ENCODE measurements at regions not wholly inside any gene's neighbourhood (a gene's known extent, or its start where the extent isn't known, plus 50 kb on each side); places are given as distances from the start of the nearest gene placed in this dataset.

DNA sequence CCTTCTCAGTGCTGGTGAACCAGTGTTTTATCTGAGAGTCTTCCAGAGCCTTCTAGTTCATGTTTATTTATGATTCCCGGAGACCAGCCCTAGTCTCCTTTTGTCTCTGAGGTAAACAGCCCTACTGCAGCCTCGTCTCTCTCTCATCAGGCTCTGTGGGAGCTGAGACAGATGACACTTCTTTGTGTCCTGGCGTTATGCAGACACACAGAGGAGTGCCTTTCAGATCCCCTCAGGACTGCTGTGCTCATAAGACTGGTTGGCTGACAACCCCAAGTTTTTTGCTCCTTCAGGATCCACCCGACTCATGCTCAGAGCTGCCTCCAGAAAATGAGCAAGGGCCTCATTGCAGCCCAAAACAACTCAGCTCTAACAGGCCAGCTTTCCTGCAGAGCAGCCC, 523.8 kb upstream of the SPHKAP start:
- no peak for DNase-seq (ENCODE audit: low spot score)

DNA sequence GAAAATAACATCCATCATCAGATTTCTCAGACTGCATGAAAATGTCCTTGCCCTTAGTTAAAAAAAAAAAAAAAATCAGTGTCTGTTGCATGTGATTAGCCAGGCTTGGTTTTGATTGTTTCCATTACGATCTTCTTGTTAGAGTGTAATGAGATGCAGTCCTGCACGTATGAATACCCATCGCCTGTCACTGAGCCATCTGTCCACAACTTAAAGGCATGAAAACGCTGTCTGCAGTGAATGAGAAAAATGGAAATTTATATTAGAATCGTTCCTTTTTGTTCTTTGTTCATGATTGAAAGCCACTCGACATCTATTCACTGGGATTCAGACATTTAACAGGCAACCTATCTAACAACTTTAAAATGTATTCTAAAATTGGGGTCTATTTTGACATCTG, 521.7 kb upstream of the SPHKAP start:
- no peak for DNase-seq (ENCODE audit: low spot score)

DNA sequence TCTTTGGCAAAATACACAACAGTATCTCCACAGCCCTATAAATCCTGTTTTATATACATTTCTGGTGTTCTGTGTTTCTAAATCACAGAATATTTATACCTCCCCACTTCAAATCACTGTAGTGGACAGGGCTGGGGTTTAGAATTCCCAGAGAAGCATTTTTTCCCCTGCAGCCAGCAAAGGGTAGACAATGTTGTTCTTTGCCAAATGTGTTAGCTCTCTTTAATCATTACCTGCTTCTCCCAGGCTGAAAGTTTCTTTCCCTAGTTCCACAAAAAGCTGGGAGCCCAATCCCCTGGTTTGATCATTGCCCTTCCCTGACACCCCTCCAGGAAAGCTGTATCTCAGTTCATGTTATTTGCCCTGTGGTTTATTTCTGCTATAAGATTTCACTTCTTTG, 520.0 kb upstream of the SPHKAP start:
- DNase-seq (ENCODE audit: low spot score): no peak

DNA sequence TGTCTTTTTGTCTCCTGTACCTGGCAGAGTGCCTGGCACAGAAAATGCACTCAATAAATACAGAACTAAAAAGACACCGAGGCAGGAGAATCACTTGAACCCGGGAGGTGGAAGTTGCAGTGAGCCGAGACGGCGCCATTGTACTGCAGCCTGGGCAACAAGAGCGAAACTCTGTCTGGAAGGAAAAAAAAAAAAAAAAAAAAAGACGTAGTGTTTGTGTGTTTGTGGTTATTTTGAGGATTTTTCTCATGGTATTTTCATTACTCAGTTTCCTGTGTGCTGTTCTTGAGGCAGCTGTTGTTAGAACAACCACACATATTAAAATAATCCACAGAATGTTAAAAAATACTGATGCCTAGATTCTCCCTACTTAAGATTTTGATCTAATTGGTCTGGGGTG, 519.2 kb upstream of the SPHKAP start:
- peak; percentile 10 for DNase-seq (ENCODE audit: low spot score)

DNA sequence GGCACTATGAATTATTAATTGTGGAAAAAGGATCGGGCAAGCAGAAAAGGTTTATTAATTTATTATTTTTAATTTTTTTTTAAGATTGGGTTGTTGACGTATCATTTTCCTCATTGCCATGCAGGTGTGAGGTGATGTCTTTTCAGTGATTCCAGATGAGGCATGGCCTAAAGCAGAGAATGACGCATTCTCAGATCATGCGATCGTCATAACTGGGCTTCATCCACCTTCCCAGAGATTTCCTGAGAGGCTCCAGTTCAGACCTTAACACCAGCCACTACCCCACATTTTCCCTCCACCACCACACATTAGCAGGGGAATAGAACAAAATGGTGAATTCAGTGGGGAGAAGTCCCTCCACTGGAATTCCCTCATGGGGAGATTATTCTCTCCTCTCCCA, 518.4 kb upstream of the SPHKAP start:
- no peak for DNase-seq (ENCODE audit: low spot score)

DNA sequence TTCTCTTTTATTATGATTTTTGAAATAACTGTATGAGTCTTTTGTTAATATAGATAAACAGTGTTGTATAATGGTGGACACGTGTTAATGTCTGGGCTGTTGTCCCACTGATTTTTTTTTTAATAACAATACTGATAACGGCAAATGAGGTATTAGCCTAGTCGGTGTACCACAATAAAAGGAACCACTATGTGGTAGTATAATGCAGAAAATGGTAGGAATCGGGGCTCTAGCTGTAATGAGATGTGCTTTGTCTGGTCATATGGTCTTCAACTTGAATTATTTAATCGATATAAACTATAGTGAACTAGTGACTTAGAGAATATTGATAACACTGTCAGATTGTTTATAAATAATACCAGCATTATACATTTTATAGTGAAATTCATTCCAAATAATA, 517.9 kb upstream of the SPHKAP start:
- DNase-seq (ENCODE audit: low spot score): peak; percentile 16

DNA sequence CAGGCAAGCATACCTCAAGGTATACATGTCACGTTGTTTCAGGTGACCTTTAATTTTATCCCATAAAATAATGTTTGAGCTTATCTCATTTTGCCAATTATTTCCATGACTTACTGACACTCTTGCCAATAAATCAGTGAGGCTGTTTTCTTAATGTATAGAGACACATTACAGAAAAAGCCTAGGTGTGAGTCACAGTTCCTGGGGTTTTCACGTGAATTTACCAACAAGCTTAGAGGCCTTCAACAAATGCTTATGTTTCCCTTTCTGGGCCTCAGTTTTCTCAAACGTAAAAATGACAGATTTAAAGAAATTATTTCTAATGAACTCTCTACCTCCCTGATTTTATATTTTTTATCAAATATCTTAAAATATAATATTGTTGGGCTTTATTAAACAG, 517.5 kb upstream of the SPHKAP start:
- DNase-seq (ENCODE audit: low spot score): no peak

DNA sequence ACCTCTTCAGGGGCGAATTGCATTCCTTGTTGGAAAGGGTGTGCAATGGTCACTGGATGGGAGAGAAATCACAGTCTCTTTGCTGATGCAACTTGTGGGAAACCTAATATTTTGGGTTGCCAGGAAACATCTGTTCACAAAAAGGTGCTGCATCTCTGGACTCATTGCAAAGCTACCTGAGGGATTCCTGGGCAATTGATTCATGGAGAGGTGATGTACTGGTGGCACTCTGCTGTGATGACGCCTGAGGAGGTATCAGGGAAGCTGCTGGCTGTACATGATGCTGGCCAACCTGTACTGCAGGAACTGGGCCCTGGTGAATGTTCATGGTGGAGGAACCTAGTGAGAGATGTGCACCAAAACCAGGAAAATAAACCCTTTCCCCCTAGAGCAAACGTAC, 516.0 kb upstream of the SPHKAP start:
- no peak for DNase-seq (ENCODE audit: low spot score)

DNA sequence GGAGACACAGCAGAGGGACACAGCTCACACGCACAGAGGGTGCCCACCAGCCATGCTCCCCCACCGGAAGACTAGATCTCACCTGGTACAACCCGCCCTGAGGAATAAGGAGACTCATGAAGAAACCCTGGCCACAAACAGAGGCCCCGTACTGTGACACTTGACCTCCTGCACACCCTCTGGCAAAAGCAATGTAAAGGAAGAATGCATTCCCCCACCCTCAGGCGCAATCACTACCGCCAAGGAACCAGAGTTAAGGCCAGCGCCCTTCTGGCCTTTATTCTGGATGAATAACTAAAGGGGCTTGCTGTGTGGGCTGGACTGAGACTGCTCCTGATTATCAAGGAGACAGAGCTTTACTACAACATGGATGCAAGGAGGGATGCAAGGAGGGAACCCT, 509.2 kb upstream of the SPHKAP start:
- DNase-seq (ENCODE audit: low spot score): no peak

DNA sequence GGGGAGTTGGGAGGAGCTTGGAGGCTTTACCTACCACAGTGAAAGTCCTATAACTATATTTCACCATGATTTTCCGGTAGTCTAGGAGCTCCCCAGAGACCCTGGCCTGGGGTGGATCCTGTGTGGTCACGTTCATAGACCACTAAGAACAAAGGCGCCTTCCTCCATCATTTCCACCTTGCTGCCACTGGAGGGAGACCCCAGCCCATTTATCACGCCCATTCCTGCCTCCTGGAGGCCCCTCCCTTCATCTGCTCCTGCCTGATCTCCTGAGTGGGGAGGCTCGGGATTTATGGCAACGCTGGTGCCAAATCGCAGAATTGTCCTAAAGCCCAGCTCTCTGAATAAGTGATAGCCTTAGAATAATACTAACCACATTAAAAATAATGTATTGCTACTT, 507.6 kb upstream of the SPHKAP start:
- peak; percentile 7 for DNase-seq (ENCODE audit: low spot score)

DNA sequence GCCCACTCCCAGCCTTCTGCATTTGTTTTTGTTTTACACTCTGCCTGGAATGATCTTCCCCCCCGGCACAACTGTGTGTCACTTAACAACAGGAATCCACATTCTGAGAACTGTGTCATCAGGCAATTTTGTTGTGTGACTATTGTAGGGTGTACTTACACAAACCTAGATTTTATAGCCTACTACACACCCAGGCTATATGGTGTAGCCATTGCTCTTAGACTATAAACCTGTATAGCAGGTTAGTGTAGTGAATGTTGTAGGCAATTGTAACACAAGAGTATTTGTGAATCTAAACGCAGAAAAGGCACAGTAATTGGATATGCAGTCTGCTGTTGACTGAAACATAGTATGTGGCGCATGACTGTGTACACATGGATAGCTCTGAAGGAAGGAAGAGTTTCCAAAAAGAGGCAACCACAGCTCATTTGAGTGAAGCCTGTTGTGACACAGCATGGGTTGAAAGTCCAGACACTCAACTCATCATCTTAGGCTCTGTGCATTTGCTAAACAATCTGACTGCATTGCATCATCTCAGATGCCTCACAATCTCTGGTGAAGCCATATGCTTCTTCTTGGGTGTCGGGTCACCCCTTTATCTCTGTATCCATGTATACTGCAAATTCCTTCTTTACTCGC, 506.6 kb upstream of the SPHKAP start:
- DNase-seq (ENCODE audit: low spot score): peak; percentile 24

DNA sequence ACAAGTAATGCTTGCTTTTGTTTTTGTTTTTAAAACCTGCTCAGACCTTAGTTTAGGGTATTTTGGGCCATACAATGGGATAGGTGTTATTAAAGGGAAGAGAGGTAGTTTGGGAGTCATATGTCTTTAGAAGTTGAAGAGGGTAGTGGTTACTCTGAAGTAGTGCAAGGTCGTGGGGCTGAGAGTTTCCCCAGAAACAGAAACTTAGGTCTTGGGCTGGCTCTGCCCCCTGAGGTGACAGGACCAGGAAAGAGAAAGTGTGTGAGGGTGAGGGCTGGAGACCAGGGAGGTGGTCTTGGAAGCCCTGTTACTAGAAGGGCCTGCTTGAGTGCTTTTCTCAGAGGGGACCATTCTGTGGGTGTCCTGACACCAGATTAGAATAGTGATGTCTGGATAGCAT, 500.5 kb upstream of the SPHKAP start:
- no peak for DNase-seq (ENCODE audit: low spot score)

DNA sequence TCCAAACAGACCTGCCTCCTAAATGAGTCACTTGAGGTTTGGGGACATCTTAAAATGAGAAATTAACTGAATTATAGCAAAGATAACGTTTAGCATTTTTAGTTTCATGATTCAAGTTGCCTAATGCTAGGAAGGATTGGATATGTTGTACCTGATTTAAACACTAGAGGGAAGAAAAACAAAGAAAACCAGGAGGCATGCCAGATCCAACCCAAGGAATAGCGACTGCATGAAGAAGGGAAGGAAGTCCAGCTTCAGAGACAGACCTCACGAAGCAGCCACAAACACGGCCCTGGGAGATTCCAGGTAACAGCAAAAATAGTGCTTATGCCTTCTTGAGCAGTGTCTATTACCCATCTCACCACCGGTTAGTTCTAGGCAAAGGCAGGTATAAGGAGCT, 499.9 kb upstream of the SPHKAP start:
- DNase-seq (ENCODE audit: low spot score): peak; percentile 53

DNA sequence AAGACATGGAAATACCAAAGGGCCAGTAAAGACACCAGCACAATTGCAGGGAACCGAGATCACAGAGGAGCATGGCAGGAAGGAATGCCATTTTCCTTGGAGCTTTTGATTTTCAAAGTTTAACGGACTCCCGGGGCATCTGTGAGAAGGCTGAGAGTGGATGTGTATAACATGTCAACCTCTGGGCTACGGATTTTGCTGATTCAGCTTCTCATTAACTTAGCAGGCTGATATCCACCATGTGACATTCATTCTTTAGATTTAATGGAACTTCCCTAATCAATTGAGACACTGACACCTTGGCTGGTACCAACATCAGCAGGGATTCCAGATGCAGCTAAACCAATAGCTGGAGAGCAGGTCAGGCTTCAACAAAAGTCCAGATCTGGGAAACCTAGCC, 496.6 kb upstream of the SPHKAP start:
- DNase-seq (ENCODE audit: low spot score): no peak

DNA sequence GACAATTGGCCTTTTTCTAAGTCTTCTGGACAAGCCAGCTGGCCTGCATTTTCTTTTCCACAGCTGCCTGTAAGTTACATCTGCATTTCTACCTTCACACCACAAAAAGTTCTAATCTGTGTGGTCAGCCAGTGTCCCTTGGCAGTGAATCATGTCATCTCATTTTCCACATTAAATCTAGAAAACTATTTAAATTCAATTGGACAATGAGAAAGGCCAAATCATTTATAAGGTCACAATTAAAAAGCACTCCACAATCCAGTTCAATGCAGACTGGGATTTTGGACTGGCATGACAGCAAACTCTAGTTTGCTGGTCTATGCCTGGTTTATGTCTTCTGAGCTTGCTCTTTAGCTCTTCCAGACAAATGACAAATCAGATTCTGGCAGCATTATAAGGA, 494.2 kb upstream of the SPHKAP start:
- DNase-seq (ENCODE audit: low spot score): peak; percentile 6

DNA sequence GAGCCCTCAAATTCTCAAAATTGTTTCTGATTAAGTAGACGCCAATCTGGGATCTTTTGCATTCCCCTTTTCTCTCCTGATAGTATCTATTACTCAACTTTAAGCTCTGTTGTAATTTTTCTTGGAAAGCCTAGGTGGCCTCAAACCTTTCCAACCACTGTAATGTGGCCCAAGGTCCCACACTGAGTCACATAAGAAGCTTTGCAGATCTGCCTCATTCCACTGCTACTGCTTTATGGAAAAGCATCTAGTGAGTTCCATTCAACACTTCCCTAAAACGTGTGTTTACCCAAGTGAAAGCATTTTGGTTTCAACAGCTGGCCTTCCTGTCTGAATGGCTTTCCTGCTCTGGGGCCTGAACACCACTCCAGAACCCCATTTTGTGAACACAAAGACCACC, 493.6 kb upstream of the SPHKAP start:
- DNase-seq (ENCODE audit: low spot score): peak; percentile 38

DNA sequence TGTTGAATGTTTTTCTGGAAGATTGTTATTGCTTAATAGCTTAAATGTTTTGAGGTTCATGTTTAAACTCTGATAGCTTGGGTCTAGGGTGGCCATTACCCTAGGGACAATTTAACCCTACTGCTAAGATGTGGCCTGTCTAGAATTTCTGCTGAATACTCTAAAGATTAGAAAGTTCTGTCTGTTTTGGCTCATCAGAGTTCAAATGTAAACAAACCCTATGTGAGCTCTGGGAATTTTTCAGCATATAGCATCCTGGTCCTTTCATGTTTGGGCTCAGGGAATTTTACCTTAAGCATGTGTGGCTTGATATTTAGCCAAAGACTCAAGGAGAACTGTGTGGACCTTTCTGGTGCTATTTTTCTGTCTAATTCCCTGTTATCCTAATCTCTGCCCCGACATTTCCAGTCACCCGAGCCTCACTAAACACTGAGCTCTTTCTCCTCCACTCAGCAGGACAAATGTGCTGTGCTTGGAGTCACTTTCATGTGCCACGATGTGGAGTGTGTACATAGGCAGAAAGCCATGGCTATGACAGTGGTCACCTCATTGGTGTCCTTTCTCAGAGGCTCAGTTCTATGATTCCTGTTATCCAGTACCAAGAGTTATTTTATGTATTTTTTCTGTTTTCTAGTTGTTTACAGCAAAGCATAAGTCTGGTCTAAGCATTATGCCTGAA, 492.5 kb upstream of the SPHKAP start:
- DNase-seq (ENCODE audit: low spot score): no peak

DNA sequence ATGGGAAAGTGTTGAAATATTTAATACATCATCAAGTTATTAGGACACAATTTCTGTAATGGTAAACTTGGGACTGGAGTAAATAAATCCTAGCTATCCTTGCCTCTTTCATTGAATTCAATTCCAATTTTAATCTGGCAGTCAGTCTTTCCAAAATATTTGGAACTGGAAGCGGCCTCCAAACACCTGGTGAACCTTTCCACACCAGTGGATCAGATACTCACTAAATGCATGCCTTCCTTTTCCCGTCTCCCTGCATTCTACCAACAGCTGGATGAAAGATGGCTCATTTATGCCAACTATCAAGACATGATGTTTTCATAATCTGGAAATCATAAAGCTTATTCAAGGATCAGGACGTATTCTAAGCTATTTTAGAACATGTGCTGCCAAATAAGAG, 488.2 kb upstream of the SPHKAP start:
- DNase-seq (ENCODE audit: low spot score): no peak

DNA sequence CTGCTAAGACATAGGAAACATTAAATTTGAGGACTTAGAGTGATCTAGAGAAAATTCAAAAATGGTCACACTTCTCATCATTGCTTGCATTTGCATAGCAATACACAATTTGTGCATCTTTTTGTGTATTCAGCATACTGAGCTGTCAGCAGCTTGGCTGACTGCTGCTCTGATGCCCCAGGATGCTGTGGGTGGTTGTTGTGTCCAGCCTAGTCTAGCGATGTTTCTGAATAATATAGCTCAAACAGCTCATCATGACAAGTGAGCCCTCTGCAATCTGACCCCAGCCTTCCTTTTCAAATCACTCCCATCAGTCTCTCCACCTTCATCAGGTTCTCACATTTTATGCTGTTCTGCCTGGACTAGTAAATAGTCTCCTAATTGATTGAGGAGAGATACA, 483.7 kb upstream of the SPHKAP start:
- DNase-seq (ENCODE audit: low spot score): no peak

DNA sequence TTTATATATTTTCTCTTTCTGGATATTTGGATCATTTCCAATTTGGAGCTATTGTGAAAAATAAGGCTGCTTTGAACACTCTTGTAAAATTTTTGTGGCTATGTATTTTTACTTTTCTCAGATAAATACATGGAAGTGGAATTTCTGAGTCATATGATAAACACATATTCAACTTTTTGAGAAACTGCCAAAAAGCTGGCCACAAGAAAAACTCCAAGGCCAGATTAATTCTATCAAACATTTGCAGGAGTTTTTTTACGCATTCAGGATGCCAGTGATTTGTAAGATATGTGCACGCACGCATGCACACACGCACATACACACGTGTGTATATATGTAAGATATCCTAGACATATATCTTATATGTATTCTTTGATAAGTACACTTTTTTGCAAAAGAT, 477.5 kb upstream of the SPHKAP start:
- DNase-seq (ENCODE audit: low spot score): peak; percentile 30

DNA sequence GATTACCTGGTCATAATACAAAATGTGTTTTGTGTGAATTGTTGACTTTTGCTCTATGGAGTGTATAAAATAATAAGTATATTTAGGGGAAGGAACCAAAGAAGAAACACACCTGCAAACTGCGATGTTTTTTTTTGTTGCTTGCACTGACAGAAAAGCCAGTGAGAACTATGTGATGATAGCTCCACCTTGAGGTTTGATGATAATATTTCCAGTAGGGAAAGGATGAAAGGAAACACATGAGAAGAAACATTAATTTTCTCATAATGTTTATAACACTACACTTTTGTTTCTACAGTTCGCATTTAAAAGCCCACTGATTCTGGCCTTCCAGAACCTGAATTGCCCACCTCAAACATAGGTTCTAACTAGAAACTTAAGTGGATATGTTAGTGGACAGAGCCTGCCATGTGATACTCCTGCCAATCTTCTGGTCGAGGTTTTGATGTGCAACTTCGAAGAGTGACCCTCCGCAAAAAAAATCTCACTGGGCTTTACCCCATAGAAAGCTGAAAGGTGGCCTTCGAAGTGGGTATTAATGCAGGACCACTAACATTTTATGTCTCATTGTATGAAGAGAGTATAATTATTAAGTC, 476.4 kb upstream of the SPHKAP start:
- DNase-seq (ENCODE audit: low spot score): peak; percentile 59

DNA sequence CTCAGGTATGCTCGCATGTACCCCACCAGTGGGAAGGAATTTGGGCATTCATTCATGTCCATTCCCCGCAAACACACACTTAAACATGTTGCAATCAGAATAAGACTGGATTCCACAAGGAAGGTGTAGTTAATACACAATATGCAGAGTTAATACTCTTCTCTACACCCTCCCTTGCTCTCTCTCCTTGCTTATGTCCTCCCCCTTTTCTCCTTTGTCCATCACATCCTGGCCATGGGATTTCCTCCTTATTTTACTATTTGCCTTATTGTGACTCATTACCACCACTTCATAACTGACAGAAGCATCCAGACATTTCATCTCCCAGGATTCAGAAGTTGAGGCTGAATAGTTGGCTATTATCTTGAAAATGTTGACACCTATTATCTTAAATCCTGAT, 473.8 kb upstream of the SPHKAP start:
- DNase-seq (ENCODE audit: low spot score): no peak

DNA sequence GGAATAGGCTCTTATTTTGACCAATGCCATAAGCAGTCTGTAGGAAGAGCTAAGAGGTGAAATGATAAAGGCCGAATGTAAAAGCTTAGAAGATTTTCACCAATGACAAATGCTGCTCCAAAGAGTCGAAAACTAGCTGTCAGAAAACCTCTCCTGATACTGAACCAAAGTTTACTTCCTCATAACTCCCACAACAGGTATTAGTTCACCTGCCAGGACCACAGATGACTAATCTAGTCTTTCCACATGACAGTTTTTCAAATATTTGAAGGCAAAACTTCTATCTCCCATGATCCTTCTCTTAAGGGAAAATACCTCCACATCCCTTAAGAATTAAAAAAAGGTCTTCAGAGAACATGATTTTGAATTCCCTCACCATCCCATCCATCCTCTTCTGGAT, 473.2 kb upstream of the SPHKAP start:
- no peak for DNase-seq (ENCODE audit: low spot score)

DNA sequence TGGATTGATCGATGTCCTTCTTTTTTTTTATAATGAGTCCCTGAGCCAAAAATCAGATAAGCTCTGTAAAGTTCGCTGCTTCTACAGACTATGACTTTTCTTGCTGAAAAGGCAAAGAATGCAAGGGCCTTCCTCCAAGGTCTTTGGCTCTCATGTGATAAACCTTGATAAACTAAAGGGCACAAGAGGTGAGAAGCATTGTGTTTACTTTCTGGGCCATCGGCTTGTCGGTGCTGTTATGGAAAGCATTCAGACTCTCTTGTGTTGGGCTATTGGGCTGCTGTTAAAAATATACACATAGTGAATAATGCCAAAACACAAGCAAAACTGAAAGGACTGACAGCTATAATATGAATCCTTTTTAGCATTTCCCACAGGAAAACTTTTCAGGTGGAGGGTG, 472.4 kb upstream of the SPHKAP start:
- DNase-seq (ENCODE audit: low spot score): no peak

All from AG08395 (cell line).